Fibroblast of skin of right biceps (primary cell): ENCODE measurements at regions not wholly inside any gene's neighbourhood (a gene's known extent, or its start where the extent isn't known, plus 50 kb on each side); places are given as distances from the start of the nearest gene placed in this dataset.

ENCODE experiments used
- DNase-seq: peaks from one replicate; pipeline ENCODE4 v3.0.0-alpha.2; 2013

GRCh38 chr20:59376109-59376841, 75.9 kb downstream of the EDN3 start:
- no peak for DNase-seq

- no peak for DNase-seq
Observed at GRCh38 chr20:59376998-59377397, 76.6 kb downstream of the EDN3 start.

GRCh38 chr20:59377842-59378241, 77.4 kb downstream of the EDN3 start:
- peak; percentile 64 for DNase-seq

- DNase-seq = peak; percentile 65
Observed at GRCh38 chr20:59378396-59378795, 78.0 kb downstream of the EDN3 start.

GRCh38 chr20:59378966-59379365, 78.6 kb downstream of the EDN3 start:
- peak; percentile 52 for DNase-seq

- no peak for DNase-seq
Observed at GRCh38 chr20:59381689-59382088, 81.3 kb downstream of the EDN3 start.

GRCh38 chr20:59382157-59382725, 81.8 kb downstream of the EDN3 start:
- no peak for DNase-seq

- no peak for DNase-seq
Observed at GRCh38 chr20:59382907-59383306, 82.5 kb downstream of the EDN3 start.

- no peak for DNase-seq
Observed at GRCh38 chr20:59385038-59385437, 84.6 kb downstream of the EDN3 start.

- DNase-seq = peak; percentile 65
Observed at GRCh38 chr20:59385480-59385879, 85.1 kb downstream of the EDN3 start.

GRCh38 chr20:59386809-59387208, 86.4 kb downstream of the EDN3 start:
- peak; percentile 79 for DNase-seq

- no peak for DNase-seq
Observed at GRCh38 chr20:59387891-59388290, 87.5 kb downstream of the EDN3 start.

GRCh38 chr20:59388402-59388801, 88.0 kb downstream of the EDN3 start:
- DNase-seq = no peak

GRCh38 chr20:59390437-59390836, 90.0 kb downstream of the EDN3 start:
- no peak for DNase-seq

GRCh38 chr20:59391975-59392374, 91.6 kb downstream of the EDN3 start:
- no peak for DNase-seq

GRCh38 chr20:59392736-59393135, 92.3 kb downstream of the EDN3 start:
- DNase-seq = peak; percentile 68

GRCh38 chr20:59393142-59393541, 92.7 kb downstream of the EDN3 start:
- no peak for DNase-seq

GRCh38 chr20:59395729-59396128, 95.3 kb downstream of the EDN3 start:
- DNase-seq = no peak

GRCh38 chr20:59398537-59399205, 98.3 kb downstream of the EDN3 start:
- DNase-seq = peak; percentile 49

- no peak for DNase-seq
Observed at GRCh38 chr20:59399426-59400099, 99.2 kb downstream of the EDN3 start.

- peak; percentile 26 for DNase-seq
Observed at GRCh38 chr20:59400708-59401107, 100.3 kb downstream of the EDN3 start.

- DNase-seq = peak; percentile 56
Observed at GRCh38 chr20:59402681-59403080, 102.3 kb downstream of the EDN3 start.

- DNase-seq = peak; percentile 38
Observed at GRCh38 chr20:59403261-59403961, 103.0 kb downstream of the EDN3 start.
